Activated CD4-positive, alpha-beta T cell treated with anti-CD3 and anti-CD28 coated beads for 4 hours (primary cell): ENCODE measurements at regions not wholly inside any gene's neighbourhood (a gene's known extent, or its start where the extent isn't known, plus 50 kb on each side); places are given as distances from the start of the nearest gene placed in this dataset.

Source experiments
- DNase-seq, 2 donors: peaks; one replicate each; pipeline ENCODE4 v3.0.0-alpha.2; 2020

- no peak for DNase-seq
These were observed 152.5 kb downstream of the DMRT2 start for GRCh38 chr9:1202512-1203280.

GRCh38 chr9:1207686-1208085, 157.5 kb downstream of the DMRT2 start:
- no peak for DNase-seq

DNA sequence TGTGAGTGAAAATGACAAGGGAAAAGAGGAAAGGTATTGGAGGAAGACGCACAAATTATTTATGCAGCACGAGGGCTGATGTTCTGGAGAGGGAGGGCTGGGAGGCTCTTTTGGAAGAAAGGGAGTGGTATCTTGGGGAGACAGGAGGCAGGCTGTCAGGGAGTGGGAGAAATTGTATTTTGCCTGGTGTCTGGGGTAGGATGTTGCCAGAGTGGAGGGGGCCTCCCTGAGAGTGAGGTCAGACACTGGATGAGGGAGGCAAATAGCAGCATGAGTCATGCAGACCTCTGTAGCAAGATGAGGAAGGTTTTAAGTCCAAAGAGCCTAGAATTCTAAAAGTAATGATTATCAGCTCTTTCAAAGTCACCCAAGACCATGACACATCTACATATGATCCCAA, 158.0 kb downstream of the DMRT2 start:
- no peak for DNase-seq

DNA sequence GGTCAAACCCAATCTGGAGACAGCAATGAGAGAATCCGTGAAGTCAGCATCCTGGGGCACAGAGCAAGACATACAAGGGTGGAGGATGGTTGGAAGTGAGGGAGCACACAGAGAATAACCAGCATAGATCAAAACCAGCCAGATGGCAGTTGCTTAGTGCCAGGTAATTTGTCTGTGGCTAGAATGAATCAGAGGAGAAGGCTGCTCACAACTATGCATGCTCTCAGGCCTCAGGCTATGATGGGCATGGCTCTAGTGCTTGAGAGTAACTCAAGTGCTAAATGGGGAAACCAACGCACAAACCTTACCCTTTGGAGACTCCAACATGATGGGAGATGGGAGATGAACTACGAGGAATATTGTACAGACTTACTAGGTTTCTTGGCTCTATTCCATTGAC, 160.8 kb downstream of the DMRT2 start:
- DNase-seq, result no peak

- DNase-seq, result no peak
These were observed 166.4 kb downstream of the DMRT2 start for GRCh38 chr9:1216532-1216931.

DNA sequence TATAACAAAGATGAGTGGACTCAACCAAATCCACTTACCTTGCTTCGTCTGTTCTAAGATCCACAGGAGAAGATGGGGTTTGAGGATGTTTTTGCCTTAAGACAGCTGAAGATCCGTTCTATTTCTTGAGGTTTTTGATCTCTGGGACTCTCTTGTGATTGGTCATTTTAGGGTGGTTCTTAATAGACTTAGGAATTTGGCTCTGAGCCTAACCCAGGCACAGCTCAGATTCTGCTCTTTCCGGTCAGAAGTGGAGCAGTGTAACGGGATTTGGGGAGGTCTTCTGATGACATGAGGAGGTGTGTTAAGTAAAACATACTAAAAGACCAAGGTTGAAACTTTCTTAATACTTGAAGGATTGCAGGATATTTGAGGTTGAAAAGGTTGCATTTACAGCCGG, 166.9 kb downstream of the DMRT2 start:
- no peak for DNase-seq

- DNase-seq, result no peak
These were observed 169.1 kb downstream of the DMRT2 start for GRCh38 chr9:1219284-1219683.

DNA sequence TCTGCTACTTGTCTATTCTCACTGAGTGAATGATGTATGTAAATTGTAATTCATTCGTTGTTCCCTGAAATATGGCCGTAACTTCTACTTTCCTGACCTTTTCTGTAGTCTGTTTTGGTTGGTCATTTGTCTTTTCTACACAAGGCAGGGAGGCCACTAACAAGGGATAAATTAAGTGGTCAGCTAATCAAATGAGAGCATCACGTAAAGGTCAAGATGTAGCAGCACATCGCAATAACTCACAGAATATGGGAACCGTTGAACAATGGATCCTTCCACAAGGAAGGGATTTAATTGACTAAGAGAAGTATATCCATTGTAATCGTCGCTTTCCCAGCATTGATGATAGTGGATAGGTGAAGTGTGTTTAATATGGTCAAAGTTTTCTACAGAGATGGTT, 171.1 kb downstream of the DMRT2 start:
- no peak for DNase-seq

DNA sequence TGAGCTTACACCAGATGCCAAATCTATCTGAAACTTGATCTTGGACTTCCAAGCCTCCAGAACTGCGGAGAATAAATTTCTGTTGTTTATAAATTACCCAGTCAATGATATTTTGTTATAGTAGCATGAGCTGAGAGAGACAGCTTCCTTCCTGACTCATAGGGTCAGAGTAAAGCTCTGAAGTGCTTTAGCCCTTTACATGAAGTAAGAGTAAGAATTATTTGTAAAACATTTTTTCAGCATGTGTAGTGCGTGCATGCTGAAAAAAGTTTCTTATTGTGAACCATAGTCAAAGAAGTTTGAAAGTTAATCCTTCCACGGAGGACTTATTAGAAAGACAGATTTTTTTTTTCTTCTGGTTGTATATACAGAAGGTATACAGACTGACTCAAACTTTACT, 172.4 kb downstream of the DMRT2 start:
- no peak for DNase-seq

GRCh38 chr9:1231998-1232919, 182.1 kb downstream of the DMRT2 start:
- no peak for DNase-seq

- DNase-seq, result no peak
These were observed 183.4 kb downstream of the DMRT2 start for GRCh38 chr9:1233568-1233967.

- DNase-seq, result no peak
These were observed 185.5 kb downstream of the DMRT2 start for GRCh38 chr9:1235650-1236049.

GRCh38 chr9:1236061-1236460, 185.9 kb downstream of the DMRT2 start:
- DNase-seq, result no peak

GRCh38 chr9:1238407-1238806, 188.2 kb downstream of the DMRT2 start:
- DNase-seq, result no peak

GRCh38 chr9:1248743-1249142, 198.6 kb downstream of the DMRT2 start:
- DNase-seq, result no peak

DNA sequence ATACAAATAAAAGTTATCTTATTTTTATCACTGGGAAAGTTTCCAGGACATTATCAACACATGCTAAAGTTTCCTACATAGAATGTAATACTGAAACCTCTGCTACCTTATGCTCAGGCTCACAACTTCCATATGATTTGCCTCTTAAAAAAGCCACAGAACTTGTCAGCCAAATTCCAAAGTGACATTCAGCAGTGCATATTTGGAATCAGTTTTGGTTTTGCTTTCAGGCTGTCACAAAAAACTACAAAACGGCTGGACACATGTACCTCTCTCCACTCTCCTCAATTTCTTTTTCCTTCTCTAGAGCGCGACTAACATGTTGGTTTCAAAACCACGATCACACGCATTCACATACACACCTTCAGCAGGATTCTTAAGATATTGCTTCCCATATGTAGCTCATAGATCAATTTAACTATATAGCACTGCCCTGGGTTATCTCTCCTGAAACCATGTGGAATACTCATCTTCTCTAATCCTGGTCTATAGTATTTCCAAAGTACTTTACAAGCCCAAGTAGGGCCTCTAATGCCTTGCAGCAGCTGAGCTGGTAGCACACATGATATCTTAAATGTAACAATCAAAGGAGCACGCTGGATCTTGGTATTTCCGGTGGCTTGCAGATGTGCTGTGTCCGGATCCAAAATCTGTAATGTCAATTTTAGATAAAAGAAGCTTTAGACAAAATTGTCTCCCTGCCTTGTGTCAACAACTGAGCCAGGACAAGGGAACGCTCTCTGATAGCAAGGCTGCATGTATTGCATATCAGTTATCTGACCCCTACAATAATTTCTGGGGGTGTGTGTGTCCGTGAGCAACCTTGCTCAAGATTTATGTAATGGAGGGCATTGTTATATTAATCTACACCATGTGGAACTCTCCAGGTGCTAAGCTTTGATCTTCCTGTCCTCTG, 203.2 kb downstream of the DMRT2 start:
- DNase-seq, result no peak

DNA sequence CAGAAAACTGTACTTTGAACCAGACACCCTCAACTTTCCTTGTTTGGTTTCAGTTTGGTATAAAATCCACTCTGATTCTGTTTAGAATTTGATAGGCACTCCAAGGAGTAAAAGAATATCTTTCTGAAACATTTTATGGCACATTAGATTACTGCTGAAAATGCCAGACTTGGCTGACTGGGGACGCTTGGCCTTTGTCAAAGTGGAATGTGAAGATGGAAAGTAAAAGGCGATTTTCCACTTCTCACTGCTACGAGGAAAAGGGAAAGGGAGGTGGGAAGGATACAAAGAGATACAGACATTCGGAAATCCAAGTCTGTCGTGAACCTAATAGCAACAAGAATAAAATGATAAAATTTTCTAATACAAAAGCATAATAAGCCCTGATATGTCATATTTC, 203.9 kb downstream of the DMRT2 start:
- no peak for DNase-seq

DNA sequence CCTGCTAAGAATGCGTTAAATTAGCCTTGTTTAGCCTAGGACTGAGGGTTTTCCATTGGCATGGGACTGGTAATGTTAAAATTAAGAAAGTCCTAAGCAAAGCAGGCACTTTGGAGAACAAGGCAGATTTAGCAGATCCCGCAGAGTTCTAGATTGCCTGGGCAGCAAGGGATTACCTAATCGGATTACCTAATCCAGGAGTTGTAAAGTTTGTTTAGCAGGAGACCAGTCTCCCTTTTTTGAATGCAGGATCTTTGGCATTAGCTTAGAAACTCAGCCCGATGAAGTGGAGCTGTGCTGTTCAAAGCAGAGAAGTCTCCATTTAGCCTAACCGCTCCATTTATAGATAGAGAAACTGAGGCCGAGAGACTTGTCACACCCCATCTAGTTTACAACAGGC, 206.0 kb downstream of the DMRT2 start:
- DNase-seq, result no peak

GRCh38 chr9:1261266-1261665, 211.1 kb downstream of the DMRT2 start:
- no peak for DNase-seq

DNA sequence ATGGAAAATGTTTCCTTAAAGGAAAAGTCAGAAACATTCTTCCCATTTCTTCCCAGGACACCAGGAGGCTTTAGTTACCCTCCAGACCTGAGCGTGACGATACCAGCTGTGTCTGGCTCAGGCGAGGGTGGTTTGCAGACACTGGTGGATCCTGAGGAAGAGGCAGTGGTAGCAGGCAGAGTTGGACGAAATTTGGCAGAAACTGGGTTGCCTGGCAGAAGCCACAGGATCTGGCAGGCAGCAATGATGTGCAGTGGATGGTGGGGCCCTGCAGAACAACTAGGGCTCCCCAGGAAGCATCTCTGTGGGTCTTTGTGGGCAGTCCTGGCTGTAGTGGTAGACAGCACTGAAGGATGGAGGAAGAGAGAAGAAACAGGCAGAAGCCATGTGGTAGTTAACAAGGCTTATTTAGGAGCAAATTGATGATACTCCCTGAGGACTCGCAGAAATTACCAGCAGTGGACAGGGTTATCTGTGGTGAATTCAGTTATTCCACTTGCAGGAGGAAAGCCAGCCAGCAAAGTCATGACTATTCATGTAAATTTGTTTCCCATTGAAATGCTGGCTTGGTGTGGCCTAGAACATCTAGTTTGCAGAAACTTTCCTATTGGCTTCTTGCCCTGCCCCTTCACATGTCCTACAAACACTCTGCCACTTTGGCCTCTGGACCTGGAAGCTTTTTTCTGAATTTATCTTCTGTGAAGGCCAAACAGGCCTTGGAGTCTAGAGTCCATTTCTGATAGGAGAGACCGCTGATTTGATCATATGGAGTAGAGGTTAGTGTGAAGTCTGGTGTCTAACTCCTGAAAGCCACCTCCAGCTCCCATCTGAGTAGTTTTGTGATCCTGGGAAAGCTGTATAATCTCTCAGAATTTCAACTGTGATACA, 212.0 kb downstream of the DMRT2 start:
- no peak for DNase-seq

GRCh38 chr9:1267141-1267570, 217.0 kb downstream of the DMRT2 start:
- DNase-seq, result no peak

DNA sequence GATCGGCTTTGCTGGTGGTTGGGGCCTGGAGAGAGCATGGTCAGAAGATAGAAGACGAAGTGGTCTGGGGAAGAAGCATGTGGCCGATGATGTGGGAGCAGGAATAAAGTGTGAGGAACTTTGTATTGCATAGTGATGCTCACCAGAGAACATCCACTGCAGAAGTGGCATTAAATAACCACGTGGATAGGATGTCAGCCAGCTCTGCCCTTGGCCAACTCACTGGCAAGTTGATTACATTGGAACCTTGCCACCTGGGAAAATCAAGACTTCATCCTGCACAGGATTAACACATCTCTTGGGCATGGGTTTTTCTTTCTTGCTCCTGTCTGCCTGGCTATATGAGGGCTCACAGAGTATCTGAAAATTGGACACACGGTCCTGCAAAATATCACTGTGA, 217.4 kb downstream of the DMRT2 start:
- DNase-seq, result no peak
